CD14-positive monocyte (primary cell): ENCODE measurements at regions not wholly inside any gene's neighbourhood (a gene's known extent, or its start where the extent isn't known, plus 50 kb on each side); places are given as distances from the start of the nearest gene placed in this dataset.

Experiments used
- DNase-seq, 3 donors: peaks; one replicate each; pipeline ENCODE4 v3.0.0-alpha.2; 2011 to 2022
- H2AFZ ChIP-seq: 2 replicates; pipeline ENCODE4 v1.6.0; 2012; ENCODE audit warnings: mild to moderate bottlenecking, low read depth, low read length, inconsistent platforms; ENCODE audit not compliant: insufficient read depth, poor library complexity, severe bottlenecking
- H3K27ac ChIP-seq, 2 donors: 1 replicate in 1 of 2; 2 replicates in 1 of 2; pipeline ENCODE4 v1.5.1; 2012 to 2013; ENCODE audit warnings: low read length in 2 of 2, control low read depth in 1 of 2, inconsistent platforms in 1 of 2, low read depth in 1 of 2, mild to moderate bottlenecking in 1 of 2
- H3K27me3 ChIP-seq, 2 donors: one replicate each; pipeline versions ENCODE4 v1.6.0 to v1.6.1; 2011 to 2013; ENCODE audit warnings: low read length in 2 of 2; ENCODE audit not compliant: control insufficient read depth in 2 of 2, insufficient read depth in 2 of 2
- H3K36me3 ChIP-seq, 2 donors: replicated peaks in 1 of 2; 1 replicate in 1 of 2; 2 replicates in 1 of 2; pipeline versions ENCODE4 v1.5.1 to v1.6.1; 2012 to 2013; ENCODE audit warnings: low read length in 2 of 2, control low read depth in 1 of 2, inconsistent platforms in 1 of 2, mild to moderate bottlenecking in 1 of 2; ENCODE audit not compliant: insufficient read depth in 2 of 2, control insufficient read depth in 1 of 2
- H3K4me1 ChIP-seq, 2 donors: 1 replicate in 1 of 2; 2 replicates in 1 of 2; pipeline versions ENCODE4 v1.5.1 to v1.6.1; 2012 to 2013; ENCODE audit warnings: low read length in 2 of 2, control low read depth in 1 of 2, inconsistent platforms in 1 of 2, mild to moderate bottlenecking in 1 of 2, moderate library complexity in 1 of 2; ENCODE audit not compliant: insufficient read depth in 2 of 2, control insufficient read depth in 1 of 2
- H3K4me2 ChIP-seq: replicated peaks from 2 replicates; pipeline ENCODE3; 2012; ENCODE audit warnings: low read length, moderate library complexity, mild to moderate bottlenecking; ENCODE audit not compliant: poor library complexity, severe bottlenecking; ENCODE audit errors: extremely low read depth
- H3K4me3 ChIP-seq, 3 experiments: fragments of 200-600 bp in 1 of 3; sonication (generic) in 1 of 3; replicated peaks in 1 of 3; 1 replicate in 2 of 3; 2 replicates in 1 of 3; pipeline ENCODE4 v1.5.1; 2011 to 2013; ENCODE audit warnings: low read length in 3 of 3, mild to moderate bottlenecking in 3 of 3, control low read depth in 2 of 3, low read depth in 2 of 3, inconsistent platforms in 1 of 3, moderate library complexity in 1 of 3
- H3K79me2 ChIP-seq: 2 replicates; pipeline ENCODE4 v1.6.0; 2012; ENCODE audit warnings: mild to moderate bottlenecking, control low read depth, inconsistent platforms, low read length, moderate library complexity; ENCODE audit not compliant: insufficient read depth
- H3K9ac ChIP-seq: 2 replicates; pipeline ENCODE4 v1.6.0; 2017; ENCODE audit warnings: low read length, mild to moderate bottlenecking; ENCODE audit not compliant: insufficient read depth, poor library complexity, severe bottlenecking
- H3K9me3 ChIP-seq, 2 donors: replicated peaks in 1 of 2; 1 replicate in 1 of 2; 2 replicates in 1 of 2; pipeline versions ENCODE4 v1.5.1 to v1.6.1; 2012 to 2013; ENCODE audit warnings: low read length in 2 of 2, control low read depth in 1 of 2; ENCODE audit not compliant: control insufficient read depth in 1 of 2, insufficient read depth in 1 of 2
- H4K20me1 ChIP-seq: 2 replicates; pipeline ENCODE4 v1.6.0; 2012; ENCODE audit warnings: mild to moderate bottlenecking, low read length, control low read depth, moderate library complexity; ENCODE audit not compliant: insufficient read depth
- H3K27ac Mint-ChIP-seq, 7 donors: one replicate each; pipeline ENCODE4 v1.8.0; 2020; ENCODE audit warnings: mild to moderate bottlenecking in 7 of 7, mixed read lengths in 7 of 7, moderate library complexity in 6 of 7, inconsistent platforms in 2 of 7
- H3K27me3 Mint-ChIP-seq, 3 donors: one replicate each; pipeline ENCODE4 v1.8.0; 2021 to 2022; ENCODE audit warnings: low read depth in 3 of 3, mild to moderate bottlenecking in 3 of 3, mixed read lengths in 3 of 3, moderate library complexity in 3 of 3, inconsistent platforms in 1 of 3
- H3K36me3 Mint-ChIP-seq, 2 donors: one replicate each; pipeline ENCODE4 v1.8.0; 2020; ENCODE audit warnings: mixed read lengths in 2 of 2, inconsistent platforms in 1 of 2, mild to moderate bottlenecking in 1 of 2
- H3K4me1 Mint-ChIP-seq: one replicate; pipeline ENCODE4 v1.8.0; 2020; ENCODE audit warnings: mild to moderate bottlenecking, mixed read lengths
- H3K4me3 Mint-ChIP-seq, 2 donors: one replicate each; pipeline ENCODE4 v1.8.0; 2020; ENCODE audit warnings: mild to moderate bottlenecking in 2 of 2, mixed read lengths in 2 of 2, moderate library complexity in 1 of 2
- H3K9me3 Mint-ChIP-seq, 7 donors: one replicate each; pipeline ENCODE4 v1.8.0; 2020 to 2022; ENCODE audit warnings: mixed read lengths in 7 of 7, mild to moderate bottlenecking in 6 of 7, moderate library complexity in 6 of 7, inconsistent platforms in 2 of 7
- WGBS: methylation state at CpG from one replicate; pipeline ENCODE4 v1.1.5; 2013; ENCODE audit warnings: missing lambda C conversion rate; ENCODE audit not compliant: insufficient coverage; 5-methylcytosine and 5-hydroxymethylcytosine counted together
- intact Hi-C, 2 donors: fragments of 100-400 bp; cut with micrococcal nuclease; formaldehyde crosslinking; loops; one replicate each; pipeline versions ENCODE4 v1.15.0 to v1.15.1; 2023
- TF ChIP-seq, protein P1 (sequence below): fragments of 200-600 bp; IDR thresholded peaks from one replicate; pipeline ENCODE4 v1.8.0; 2022; ENCODE audit warnings: antibody characterized with exemption, mild to moderate bottlenecking

DNA sequence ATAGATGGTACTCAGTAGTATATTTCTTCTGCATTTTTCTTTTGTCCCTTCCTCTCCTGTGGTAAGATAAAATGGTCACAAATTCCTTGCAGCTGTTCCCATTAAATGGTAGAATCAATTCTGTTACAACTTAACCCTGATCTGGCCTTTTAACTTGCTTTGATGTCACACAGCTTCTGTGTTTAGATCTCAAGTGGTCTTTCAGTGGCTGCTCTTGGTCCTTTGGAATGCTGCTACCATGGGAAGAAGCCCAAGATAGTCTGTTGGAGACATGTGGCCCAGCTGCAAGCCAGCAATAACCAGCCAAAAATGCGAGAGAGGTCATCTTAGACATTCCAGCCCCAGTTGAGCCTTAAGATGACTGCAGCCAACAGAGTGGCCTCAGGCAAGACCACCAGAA lies 429.7 kb downstream of the KIF16B start:
- DNase-seq = no peak
- Mint-ChIP-seq H3K27ac (no peak overlapping the region), H3K4me1 (no peaks in the 10 kb centered on the region), H3K36me3 (no peaks in the 10 kb centered on the region), H3K9me3 (peaks cover 0 to 5% (median 2%) of the 10 kb centered on the region in 7 donors), H3K27me3 (no peaks in the 10 kb centered on the region), H3K4me3 (no peak overlapping the region)
- Histone ChIP-seq H3K27me3 (no peaks in the 10 kb centered on the region), H2AFZ (no peak overlapping the region), H3K27ac (no peak overlapping the region), H3K4me1 (no peaks in the 10 kb centered on the region), H3K9me3 (no peaks in the 10 kb centered on the region), H3K4me2 (no peak overlapping the region), H3K9ac (no peak overlapping the region), H4K20me1 (no peaks in the 10 kb centered on the region), H3K79me2 (no peaks in the 10 kb centered on the region), H3K4me3 (no peak overlapping the region), H3K36me3 (no peaks in the 10 kb centered on the region)
- 100% methylated on average over 1 of the region's 1 CpG for WGBS
- intact Hi-C loops = no loop called here
- TF ChIP-seq, protein P1, sequence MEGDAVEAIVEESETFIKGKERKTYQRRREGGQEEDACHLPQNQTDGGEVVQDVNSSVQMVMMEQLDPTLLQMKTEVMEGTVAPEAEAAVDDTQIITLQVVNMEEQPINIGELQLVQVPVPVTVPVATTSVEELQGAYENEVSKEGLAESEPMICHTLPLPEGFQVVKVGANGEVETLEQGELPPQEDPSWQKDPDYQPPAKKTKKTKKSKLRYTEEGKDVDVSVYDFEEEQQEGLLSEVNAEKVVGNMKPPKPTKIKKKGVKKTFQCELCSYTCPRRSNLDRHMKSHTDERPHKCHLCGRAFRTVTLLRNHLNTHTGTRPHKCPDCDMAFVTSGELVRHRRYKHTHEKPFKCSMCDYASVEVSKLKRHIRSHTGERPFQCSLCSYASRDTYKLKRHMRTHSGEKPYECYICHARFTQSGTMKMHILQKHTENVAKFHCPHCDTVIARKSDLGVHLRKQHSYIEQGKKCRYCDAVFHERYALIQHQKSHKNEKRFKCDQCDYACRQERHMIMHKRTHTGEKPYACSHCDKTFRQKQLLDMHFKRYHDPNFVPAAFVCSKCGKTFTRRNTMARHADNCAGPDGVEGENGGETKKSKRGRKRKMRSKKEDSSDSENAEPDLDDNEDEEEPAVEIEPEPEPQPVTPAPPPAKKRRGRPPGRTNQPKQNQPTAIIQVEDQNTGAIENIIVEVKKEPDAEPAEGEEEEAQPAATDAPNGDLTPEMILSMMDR = no peak

DNA sequence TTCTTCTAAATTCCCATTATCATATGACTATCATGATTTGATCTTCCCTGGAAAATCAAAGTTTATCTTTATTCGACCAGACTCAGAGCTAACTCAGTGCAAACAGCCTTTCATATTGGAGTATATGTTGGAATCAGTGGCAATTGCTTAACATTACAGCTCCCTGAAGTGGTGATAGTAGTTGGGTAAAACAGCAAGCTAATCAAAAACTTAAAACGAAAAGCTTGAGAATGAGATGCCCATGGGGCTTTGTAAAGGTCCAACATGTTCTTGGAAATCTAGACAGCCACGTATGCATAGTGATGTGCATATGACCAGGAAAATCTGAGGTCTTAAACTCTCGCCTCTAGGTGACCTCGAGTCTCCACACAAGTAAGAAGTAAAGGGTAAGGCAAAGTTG lies 437.6 kb downstream of the KIF16B start:
- DNase-seq = no peak
- Histone ChIP-seq H3K27ac (no peak overlapping the region), H3K27me3 (no peaks in the 10 kb centered on the region), H3K4me1 (no peaks in the 10 kb centered on the region), H3K9ac (no peak overlapping the region), H3K79me2 (no peaks in the 10 kb centered on the region), H3K4me3 (no peak overlapping the region), H4K20me1 (no peaks in the 10 kb centered on the region), H2AFZ (no peak overlapping the region), H3K4me2 (no peak overlapping the region), H3K36me3 (no peaks in the 10 kb centered on the region), H3K9me3 (peaks cover 0 to 3% of the 10 kb centered on the region in 2 donors)
- H3K9me3 Mint-ChIP-seq = peaks cover 1 to 15% (median 9%) of the 10 kb centered on the region in 7 donors
- no peaks in the 10 kb centered on the region for H3K36me3 Mint-ChIP-seq
- TF ChIP-seq, protein P1 = no peak
- 94% methylated on average over 4 of the region's 5 CpGs for WGBS
- peaks cover 5% of the 10 kb centered on the region for H3K4me1 Mint-ChIP-seq
- intact Hi-C loops = no loop called here
- peaks cover 0 to 1% (median 0%) of the 10 kb centered on the region in 3 donors for H3K27me3 Mint-ChIP-seq
- H3K4me3 Mint-ChIP-seq = no peak overlapping the region
- H3K27ac Mint-ChIP-seq = no peak overlapping the region
